NCI-H524 treated with DMSO at 0.1 percent for 48 hours (cell line): ENCODE measurements at regions not wholly inside any gene's neighbourhood (a gene's known extent, or its start where the extent isn't known, plus 50 kb on each side); places are given as distances from the start of the nearest gene placed in this dataset.

Experiments used
- DNase-seq: peaks from one replicate; lab custom pipeline; 2025; lab: John Stamatoyannopoulos, UW

- no peak for DNase-seq
Observed at GRCh38 chr9:120291050-120291449, 288.9 kb downstream of the CDK5RAP2 start.

GRCh38 chr9:120289990-120290975 lies 289.7 kb downstream of the CDK5RAP2 start:
- no peak for DNase-seq

DNA sequence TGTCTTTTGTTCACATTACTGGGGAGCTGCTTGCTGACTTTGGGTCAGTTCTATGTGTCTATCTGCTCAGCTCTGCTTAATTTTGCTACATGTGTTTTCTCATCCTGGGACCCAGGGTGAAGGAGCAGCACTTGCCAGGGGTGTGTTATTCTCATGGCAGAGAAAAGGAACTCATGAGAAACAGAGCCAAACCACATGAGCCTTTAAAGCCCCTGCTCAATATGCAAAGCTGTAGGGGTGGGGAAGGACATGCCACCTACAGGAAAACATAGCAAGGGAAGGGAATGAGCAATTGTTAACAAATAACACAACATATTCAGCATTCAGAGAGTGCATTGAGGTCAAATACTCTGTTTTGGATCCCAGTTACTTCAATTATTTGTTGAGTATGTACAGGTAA lies 290.9 kb downstream of the CDK5RAP2 start:
- no peak for DNase-seq

- DNase-seq, result no peak
Observed at GRCh38 chr9:120286530-120286929, 293.4 kb downstream of the CDK5RAP2 start.

DNA sequence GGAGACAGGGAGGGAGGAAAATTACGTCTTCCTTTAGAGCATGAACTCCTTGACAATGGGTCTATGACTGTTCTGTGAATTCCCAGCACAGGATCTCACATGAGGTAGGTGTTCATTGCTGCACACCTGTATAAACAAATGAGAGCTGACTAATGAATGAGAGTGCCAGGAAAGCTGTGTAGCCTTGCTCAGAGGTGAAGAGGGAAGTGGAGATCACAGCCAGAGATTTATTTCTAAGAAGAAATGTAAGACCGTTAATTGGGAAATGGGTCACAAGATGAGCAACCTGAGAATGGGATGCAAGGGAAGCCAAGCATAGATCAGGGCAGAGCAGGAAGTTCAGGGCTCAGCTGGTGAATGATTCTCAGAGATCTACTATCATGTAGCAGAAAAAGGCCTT lies 295.1 kb downstream of the CDK5RAP2 start:
- DNase-seq, result no peak

- DNase-seq, result no peak
Observed at GRCh38 chr9:120281665-120282064, 298.3 kb downstream of the CDK5RAP2 start.

GRCh38 chr9:120267929-120268328 lies 312.0 kb downstream of the CDK5RAP2 start:
- DNase-seq, result no peak

- DNase-seq, result no peak
Observed at GRCh38 chr9:120265791-120266190, 314.2 kb downstream of the CDK5RAP2 start.

DNA sequence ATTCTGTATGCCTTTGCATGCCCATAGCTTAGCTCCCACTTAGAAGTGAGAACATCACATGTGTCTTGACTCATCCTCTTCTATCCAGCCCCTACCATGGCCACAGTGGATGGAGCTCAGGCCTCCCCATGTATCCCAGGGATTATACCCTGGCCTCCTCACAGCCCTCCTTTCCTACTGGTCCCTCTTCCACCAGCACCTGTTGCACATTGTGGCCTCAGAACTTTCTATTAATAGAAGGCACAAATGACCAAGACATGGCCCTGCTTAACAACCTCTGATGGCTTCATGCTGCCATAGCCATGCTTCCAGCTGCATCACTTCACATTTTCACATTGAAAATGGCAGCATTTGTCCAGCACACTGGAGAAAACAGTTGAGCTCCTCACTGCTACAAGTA lies 315.4 kb downstream of the CDK5RAP2 start:
- DNase-seq, result no peak

GRCh38 chr9:120263836-120264235 lies 316.1 kb downstream of the CDK5RAP2 start:
- DNase-seq, result no peak

DNA sequence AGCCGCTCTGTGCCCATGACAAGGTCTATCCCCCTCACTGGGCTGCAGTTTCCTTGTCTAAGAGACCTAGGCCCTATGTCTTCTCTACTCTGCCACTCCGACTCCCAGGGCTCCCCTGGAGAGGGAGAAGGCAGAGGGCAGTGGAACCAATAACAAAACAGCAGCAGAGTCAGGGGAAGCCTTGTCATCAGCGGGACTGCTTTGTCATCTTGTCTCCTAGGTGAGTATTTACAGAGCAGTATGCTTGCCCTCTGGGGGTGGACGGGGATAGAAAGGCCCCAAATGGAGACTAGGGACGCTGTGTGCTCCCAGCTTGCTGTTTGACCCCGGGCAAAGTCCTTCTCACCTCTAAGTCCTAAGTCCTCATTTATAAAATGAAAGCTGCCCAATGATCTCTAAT lies 318.5 kb downstream of the CDK5RAP2 start:
- no peak for DNase-seq

GRCh38 chr9:120259100-120259499 lies 320.9 kb downstream of the CDK5RAP2 start:
- no peak for DNase-seq

DNA sequence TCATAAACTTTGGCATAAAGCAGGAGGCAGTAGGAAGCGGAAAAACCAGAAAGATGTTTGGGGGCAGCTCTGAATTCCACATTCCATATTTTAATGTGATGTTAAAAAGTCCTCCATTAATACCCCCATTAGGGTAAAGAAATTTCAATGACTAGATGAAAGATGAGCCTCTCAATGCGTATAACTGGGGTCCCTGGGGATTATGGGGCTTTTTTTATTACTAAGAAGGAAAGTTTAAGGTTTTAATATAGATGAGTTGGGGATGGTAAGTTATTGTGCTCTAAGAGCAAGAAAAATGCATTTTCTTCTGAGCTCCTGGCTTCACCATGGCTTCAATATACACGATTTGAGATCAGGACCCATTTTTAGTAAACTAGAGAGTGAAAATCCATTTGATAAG lies 321.9 kb downstream of the CDK5RAP2 start:
- no peak for DNase-seq

DNA sequence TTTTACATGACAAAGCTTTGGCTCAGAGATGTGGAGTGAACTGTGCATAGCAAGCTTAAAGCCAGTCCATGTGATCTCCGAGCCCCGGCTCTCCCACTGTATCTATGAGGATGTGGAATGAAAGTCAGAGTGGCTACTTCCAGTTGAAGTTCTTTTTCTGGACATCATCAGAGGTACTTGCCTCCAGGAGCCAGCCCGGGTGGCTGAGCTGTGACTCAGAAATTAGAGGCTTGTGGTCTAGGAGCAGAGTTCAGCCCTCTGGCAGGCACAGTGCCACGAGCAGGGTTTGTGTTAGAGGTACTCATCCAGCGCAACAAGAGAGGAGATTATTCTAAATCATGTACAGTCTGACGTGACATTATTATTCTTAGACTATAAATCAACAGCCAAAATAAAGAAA lies 322.5 kb downstream of the CDK5RAP2 start:
- peak; percentile 32 for DNase-seq

DNA sequence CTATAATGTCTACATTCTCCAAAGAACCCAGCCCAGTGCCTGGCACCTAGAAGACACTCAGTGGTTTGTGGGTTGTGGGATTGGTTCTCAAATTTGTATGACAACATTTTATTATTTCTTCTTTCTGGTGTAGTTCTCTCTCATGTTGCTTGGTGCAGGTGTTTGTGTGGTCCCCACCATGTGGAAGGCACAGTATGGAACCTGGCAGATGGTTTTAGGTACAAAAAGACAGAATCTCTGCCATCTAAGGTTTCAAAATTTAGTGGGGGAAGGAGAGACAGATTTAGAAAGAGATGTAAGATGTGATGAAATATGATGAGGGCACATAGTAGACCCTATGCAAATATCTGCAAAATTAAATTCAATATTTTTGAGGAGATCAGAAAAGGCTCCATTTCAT lies 323.8 kb downstream of the CDK5RAP2 start:
- DNase-seq, result no peak

DNA sequence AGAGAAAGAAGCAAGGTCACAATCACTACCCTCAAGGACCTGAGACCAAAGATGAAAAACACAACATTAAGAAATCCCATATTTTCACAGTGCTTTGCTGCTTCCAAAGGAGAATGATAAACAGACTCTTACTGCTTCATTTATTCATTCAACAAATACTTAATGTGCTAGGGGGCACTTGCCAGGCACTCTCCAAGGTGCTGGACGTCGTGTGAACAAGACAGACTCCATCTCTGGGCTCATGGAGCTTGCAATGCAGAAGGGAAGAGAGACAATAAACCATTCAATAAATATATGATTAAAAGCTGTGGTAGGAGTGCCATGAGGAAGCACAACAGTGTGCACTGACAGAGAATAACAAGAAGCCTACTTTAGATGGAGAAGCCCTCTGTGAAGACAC lies 327.7 kb downstream of the CDK5RAP2 start:
- no peak for DNase-seq

DNA sequence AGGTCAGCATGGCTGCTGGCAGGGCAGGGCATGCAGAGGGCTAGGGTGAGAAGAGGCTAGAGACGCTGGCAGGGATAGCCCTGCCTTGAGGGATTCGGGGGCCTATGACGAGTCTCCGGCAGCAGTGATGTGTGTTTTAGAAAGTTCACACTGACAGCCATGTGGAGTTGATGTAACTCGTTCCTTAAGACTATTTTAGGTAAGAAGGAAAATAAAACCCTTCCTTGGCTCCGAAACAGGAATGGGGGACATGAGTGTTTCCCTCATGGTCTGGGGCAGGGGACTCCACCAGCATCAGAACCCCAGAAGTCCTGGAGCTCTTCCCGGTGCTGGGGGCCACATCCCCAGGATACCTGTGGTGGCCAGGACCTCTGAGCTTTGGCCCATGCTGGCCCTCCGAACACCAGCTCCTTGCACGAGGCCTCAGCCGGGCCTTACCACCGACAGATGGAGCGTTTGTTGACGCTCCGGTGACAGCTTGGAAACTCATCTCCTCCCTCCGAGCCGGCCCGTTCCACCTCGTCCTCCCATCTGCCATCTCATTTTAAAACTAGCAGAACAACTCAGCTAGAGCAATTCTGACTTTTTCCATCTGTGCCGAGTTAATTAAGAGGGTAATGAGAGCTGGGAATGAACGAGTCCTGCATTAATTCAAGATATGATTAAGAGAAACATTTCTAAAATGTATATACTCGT lies 337.7 kb downstream of the CDK5RAP2 start:
- DNase-seq, result peak; percentile 99

DNA sequence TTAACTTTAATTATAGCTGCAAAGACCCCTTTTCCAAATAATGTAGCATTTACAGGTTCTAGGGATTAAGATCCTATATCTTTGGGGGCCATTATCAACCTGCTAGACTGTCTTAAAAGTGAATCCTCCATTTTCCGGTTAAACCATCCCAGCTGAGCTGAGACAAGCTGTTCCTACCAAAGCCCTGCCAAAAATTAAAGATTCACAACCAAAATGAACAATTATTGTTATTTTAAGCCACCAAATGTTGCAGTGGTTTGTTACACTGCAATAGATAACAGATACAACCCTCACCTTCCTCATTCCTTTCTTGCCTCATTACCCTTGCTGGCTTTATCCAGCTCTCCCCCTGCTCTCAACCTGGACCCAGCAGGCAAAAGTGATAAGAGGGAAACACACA lies 343.4 kb downstream of the CDK5RAP2 start:
- DNase-seq, result no peak

GRCh38 chr9:120235081-120235480 lies 344.9 kb downstream of the CDK5RAP2 start:
- peak; percentile 90 for DNase-seq

GRCh38 chr9:120230227-120230626 lies 349.7 kb downstream of the CDK5RAP2 start:
- no peak for DNase-seq

DNA sequence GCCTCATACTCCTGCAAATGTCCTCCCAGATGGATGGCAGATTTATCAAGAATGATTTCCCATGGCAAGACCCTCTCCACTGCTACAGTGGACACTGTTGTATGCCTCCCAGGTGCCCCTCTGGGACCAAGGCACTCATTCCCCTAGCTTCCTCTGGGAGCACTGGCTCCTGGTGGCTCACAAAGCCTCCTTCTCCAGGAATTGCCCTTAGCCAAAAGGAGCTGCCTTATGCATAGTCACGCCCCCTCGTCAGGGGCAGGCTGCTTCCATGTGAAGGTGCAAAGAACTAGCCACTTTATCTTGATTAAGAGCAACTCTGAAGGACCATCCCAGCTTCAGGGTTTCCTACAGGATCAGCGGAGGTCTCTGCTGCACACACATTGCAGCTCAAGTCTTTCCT lies 358.1 kb downstream of the CDK5RAP2 start:
- DNase-seq, result no peak

DNA sequence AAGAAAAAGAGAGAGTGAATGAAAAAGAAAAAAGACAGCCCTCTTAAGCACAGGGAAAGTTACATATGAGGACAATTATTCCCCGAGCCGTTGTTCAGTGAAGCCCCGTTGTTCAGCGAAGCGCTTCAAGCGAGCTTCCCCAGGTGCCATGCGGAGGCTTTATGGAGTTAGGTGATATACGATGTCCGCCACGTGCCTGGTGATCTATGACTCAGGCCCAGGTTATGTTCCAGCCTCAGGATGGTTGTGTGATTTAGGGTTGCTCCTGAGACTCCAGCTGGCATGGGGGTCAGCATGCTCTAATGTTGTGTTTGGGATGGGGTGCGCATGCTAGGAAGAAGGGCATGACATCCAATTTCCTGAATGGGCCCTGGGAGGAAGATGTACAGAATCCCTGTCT lies 365.6 kb downstream of the CDK5RAP2 start:
- DNase-seq, result no peak

- no peak for DNase-seq
Observed at GRCh38 chr9:120212853-120213200, 367.1 kb downstream of the CDK5RAP2 start.
